ENCODE measurements at regions not wholly inside any gene's neighbourhood (a gene's known extent, or its start where the extent isn't known, plus 50 kb on each side); places are given as distances from the start of the nearest gene placed in this dataset.

DNA sequence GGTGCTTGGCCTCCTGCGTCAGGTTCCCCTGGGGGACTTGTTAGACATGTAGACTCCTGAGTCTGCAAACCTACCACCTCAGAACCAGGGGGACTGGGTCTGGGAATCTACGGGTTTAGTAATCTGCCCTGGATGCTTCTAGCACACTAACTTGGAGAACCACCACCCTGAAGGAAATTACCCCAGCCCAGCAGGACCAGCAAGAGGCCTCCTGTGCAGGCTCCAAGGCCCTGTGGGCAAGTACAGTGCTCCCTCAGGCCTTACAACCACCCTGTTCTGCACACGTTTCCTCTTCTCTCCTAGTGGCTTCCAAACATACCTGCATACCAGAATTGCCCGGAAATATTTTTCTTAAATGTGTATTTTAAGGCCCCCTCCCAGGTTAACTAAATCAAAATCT, 423.0 kb downstream of the FUT8 start:
- TF ChIP-seq, protein P1, sequence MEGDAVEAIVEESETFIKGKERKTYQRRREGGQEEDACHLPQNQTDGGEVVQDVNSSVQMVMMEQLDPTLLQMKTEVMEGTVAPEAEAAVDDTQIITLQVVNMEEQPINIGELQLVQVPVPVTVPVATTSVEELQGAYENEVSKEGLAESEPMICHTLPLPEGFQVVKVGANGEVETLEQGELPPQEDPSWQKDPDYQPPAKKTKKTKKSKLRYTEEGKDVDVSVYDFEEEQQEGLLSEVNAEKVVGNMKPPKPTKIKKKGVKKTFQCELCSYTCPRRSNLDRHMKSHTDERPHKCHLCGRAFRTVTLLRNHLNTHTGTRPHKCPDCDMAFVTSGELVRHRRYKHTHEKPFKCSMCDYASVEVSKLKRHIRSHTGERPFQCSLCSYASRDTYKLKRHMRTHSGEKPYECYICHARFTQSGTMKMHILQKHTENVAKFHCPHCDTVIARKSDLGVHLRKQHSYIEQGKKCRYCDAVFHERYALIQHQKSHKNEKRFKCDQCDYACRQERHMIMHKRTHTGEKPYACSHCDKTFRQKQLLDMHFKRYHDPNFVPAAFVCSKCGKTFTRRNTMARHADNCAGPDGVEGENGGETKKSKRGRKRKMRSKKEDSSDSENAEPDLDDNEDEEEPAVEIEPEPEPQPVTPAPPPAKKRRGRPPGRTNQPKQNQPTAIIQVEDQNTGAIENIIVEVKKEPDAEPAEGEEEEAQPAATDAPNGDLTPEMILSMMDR (conservative IDR thresholded peaks at IDR 0.05 in 1 of 2, IDR thresholded peaks at IDR 0.05 in 1 of 2; ENCODE audit: low read depth in 1 of 2, low read length in 2 of 2): no peak
- no peak for TF ChIP-seq EZH2 (IDR thresholded peaks at IDR 0.05; ENCODE audit: low read length, missing control alignments)

Data from fibroblast of lung (primary cell).